K562 (cell line): ENCODE measurements at regions not wholly inside any gene's neighbourhood (a gene's known extent, or its start where the extent isn't known, plus 50 kb on each side); places are given as distances from the start of the nearest gene placed in this dataset.

Source experiments
- ATAC-seq: fragments of 200-7000 bp; cut with Tn5 transposase; 3 replicates; pipeline ENCODE4 v1.9.1; 2020; ENCODE audit warnings: moderate library complexity
- BruUV-seq: library from RNA; stranded (reverse); fragments of 400-500 nt; replicated peaks from 2 replicates; lab custom pipeline; 2021; lab: Mats Ljungman, UMichigan
- CTCF ChIA-PET: fragments of 300-600 bp; formaldehyde crosslinking; extraction: SDS; loops from one replicate; lab custom pipeline; 2021; ENCODE audit warnings: low intra/inter-chr PET ratio; lab: Yijun Ruan, JAX
- POLR2A ChIA-PET: fragments of 300-600, 350-650 bp; sonication (Branson Sonifier 250); formaldehyde crosslinking; extraction: SDS; loops from one replicate; lab custom pipeline; 2021; ENCODE audit warnings: antibody characterized with exemption, inconsistent platforms; lab: Yijun Ruan, JAX
- DNase-seq, 4 experiments: peaks; one replicate each; pipeline versions ENCODE4 v3.0.0 to v3.0.0-alpha.2; 2011 to 2018; ENCODE audit warnings: low spot score in 3 of 4, mixed read lengths in 3 of 4; ENCODE audit errors: extremely low read depth in 1 of 4
- FAIRE-seq: peaks from 2 replicates; lab custom pipeline; 2011; peaks lifted over from hg19 to GRCh38; lab: Jason Lieb, UNC
- H2AFZ ChIP-seq: 2 replicates; pipeline ENCODE4 v1.6.0; 2011; ENCODE audit warnings: low read depth, low read length, control low read depth, inconsistent platforms
- H3K27ac ChIP-seq: fragments of 200-600 bp; 3 replicates; pipeline ENCODE4 v1.8.0; 2011; ENCODE audit warnings: low read depth, mild to moderate bottlenecking, control low read depth, inconsistent platforms, low read length, moderate library complexity, mixed read lengths; ENCODE audit errors: extremely low read depth
- H3K27me3 ChIP-seq, 2 experiments: fragments of 300-600 bp in 1 of 2; 2 replicates in 1 of 2; 3 replicates in 1 of 2; pipeline versions ENCODE4 v1.6.0 to v1.8.0; 2011; ENCODE audit warnings: inconsistent platforms in 2 of 2, low read length in 2 of 2, mild to moderate bottlenecking in 1 of 2, mixed read lengths in 1 of 2, moderate library complexity in 1 of 2; ENCODE audit not compliant: control insufficient read depth in 2 of 2, insufficient read depth in 2 of 2
- H3K36me3 ChIP-seq: fragments of 300-600 bp; 3 replicates; pipeline ENCODE4 v1.8.0; 2011; ENCODE audit warnings: mild to moderate bottlenecking, low read length, inconsistent platforms; ENCODE audit not compliant: control insufficient read depth, insufficient read depth
- H3K4me1 ChIP-seq, 2 experiments: fragments of 200-600 bp in 1 of 2; replicated peaks in 1 of 2; 2 replicates in 1 of 2; 3 replicates in 1 of 2; pipeline versions ENCODE4 v1.5.1 to v1.8.0; 2011; ENCODE audit warnings: inconsistent platforms in 2 of 2, low read length in 2 of 2, mild to moderate bottlenecking in 1 of 2, mixed read lengths in 1 of 2, moderate library complexity in 1 of 2; ENCODE audit not compliant: control insufficient read depth in 2 of 2, insufficient read depth in 2 of 2
- H3K4me2 ChIP-seq: 2 replicates; pipeline ENCODE4 v1.6.1; 2011; ENCODE audit warnings: low read length, control low read depth, inconsistent platforms, mixed read lengths; ENCODE audit not compliant: insufficient read depth
- H3K4me3 ChIP-seq: fragments of 200-600 bp; sonication (generic), shearing (Covaris generic); 2 replicates; pipeline ENCODE4 v1.5.1; 2016; ENCODE audit warnings: control low read depth, inconsistent platforms
- H3K79me2 ChIP-seq: fragments of 200-600 bp; 3 replicates; pipeline ENCODE4 v1.8.0; 2011; ENCODE audit warnings: low read length, inconsistent platforms; ENCODE audit not compliant: control insufficient read depth, insufficient read depth
- H3K9ac ChIP-seq, 2 experiments: 2 replicates each; pipeline versions ENCODE4 v1.6.0 to v1.6.1; 2011; ENCODE audit warnings: low read depth in 2 of 2, low read length in 2 of 2, control low read depth in 1 of 2, inconsistent platforms in 1 of 2, mild to moderate bottlenecking in 1 of 2, mixed read lengths in 1 of 2; ENCODE audit not compliant: insufficient read depth in 1 of 2
- H3K9me1 ChIP-seq: one replicate; pipeline ENCODE4 v1.6.0; 2011; ENCODE audit warnings: inconsistent platforms, mild to moderate bottlenecking, low read length, moderate library complexity; ENCODE audit not compliant: control insufficient read depth, insufficient read depth
- H3K9me3 ChIP-seq: replicated peaks from 2 replicates; pipeline ENCODE4 v1.5.1; 2011; ENCODE audit warnings: low read depth, low read length, inconsistent platforms; ENCODE audit not compliant: control insufficient read depth, insufficient read depth
- H4K20me1 ChIP-seq: replicated peaks from 2 replicates; pipeline ENCODE4 v1.6.1; 2011; ENCODE audit warnings: low read length, inconsistent platforms, mixed read lengths; ENCODE audit not compliant: control insufficient read depth, insufficient read depth
- EHMT2 ChIP-seq: fragments of 450-650 bp; IDR thresholded peaks from 2 replicates; pipeline ENCODE4 v1.6.1; 2018; ENCODE audit warnings: antibody characterized with exemption
- FOXA3 ChIP-seq, 2 experiments: fragments of 450-650 bp in 1 of 2; sonication (generic) in 1 of 2; formaldehyde crosslinking; IDR thresholded peaks in 1 of 2; conservative IDR thresholded peaks in 1 of 2; 2 replicates each; pipeline versions ENCODE4 v1.4.0 to v1.8.0; 2020 to 2022; ENCODE audit warnings: mild to moderate bottlenecking in 2 of 2, missing genetic modification reagents in 1 of 2
- MEIS2 ChIP-seq: fragments of 450-650 bp; IDR thresholded peaks from 2 replicates; pipeline ENCODE4 v1.6.1; 2014; ENCODE audit warnings: mild to moderate bottlenecking; ENCODE audit not compliant: partially characterized antibody
- NBN ChIP-seq: fragments of 450-650 bp; IDR thresholded peaks from 2 replicates; pipeline ENCODE4 v1.6.1; 2016; ENCODE audit warnings: low read depth, mild to moderate bottlenecking
- NFIC ChIP-seq: fragments of 450-650 bp; IDR thresholded peaks from 2 replicates; pipeline ENCODE4 v1.6.1; 2017; ENCODE audit warnings: mild to moderate bottlenecking, inconsistent platforms
- TAF15 ChIP-seq: fragments of 200-400 bp; formaldehyde crosslinking; IDR thresholded peaks from 2 replicates; pipeline ENCODE4 v1.6.1; 2017; ENCODE audit warnings: mild to moderate bottlenecking, low read depth, low read length, moderate library complexity
- ZBTB17 ChIP-seq: fragments of 450-650 bp; formaldehyde crosslinking; IDR thresholded peaks from 2 replicates; pipeline ENCODE4 v1.4.0; 2020; ENCODE audit warnings: mild to moderate bottlenecking
- ZBTB7A ChIP-seq: IDR thresholded peaks from 2 replicates; pipeline ENCODE4 v1.6.1; 2011; ENCODE audit warnings: low read depth, mild to moderate bottlenecking, low read length, moderate library complexity, borderline replicate concordance; ENCODE audit not compliant: control insufficient read depth
- WGBS: fragments of 100-300 bp; shearing (Covaris generic); methylation state at CpG from one replicate; pipeline ENCODE4 v1.1.6; 2016; ENCODE audit warnings: low coverage, mixed read lengths; ENCODE audit not compliant: insufficient coverage; ENCODE audit errors: missing lambda C conversion rate; 5-methylcytosine and 5-hydroxymethylcytosine counted together
- in situ Hi-C: fragments of 300-500 bp; cut with MboI; formaldehyde crosslinking; loops from 4 replicates; pipeline ENCODE4 v1.15.0; 2018; ENCODE audit warnings: inconsistent platforms, mixed read lengths
- intact Hi-C: fragments of 100-400 bp; cut with micrococcal nuclease; formaldehyde crosslinking; loops from 2 replicates; pipeline ENCODE4 v1.14.2; 2022
- TF ChIP-seq, protein P1 (sequence below), 2 experiments: fragments of 450-650 bp; IDR thresholded peaks; 2 replicates each; pipeline ENCODE4 v1.6.1; 2018; ENCODE audit warnings: mild to moderate bottlenecking in 2 of 2, low read depth in 1 of 2; ENCODE audit not compliant: partially characterized antibody in 2 of 2
- TF ChIP-seq, protein P2 (sequence below): IDR thresholded peaks from 3 replicates; pipeline ENCODE4 v1.6.1; 2011; ENCODE audit warnings: borderline replicate concordance, mild to moderate bottlenecking, moderate library complexity; ENCODE audit not compliant: insufficient read length; ENCODE audit errors: extremely low read depth
- TF ChIP-seq, protein P3 (sequence below): IDR thresholded peaks from 2 replicates; pipeline ENCODE4 v1.6.1; 2014; ENCODE audit warnings: antibody characterized with exemption
- TF ChIP-seq, protein P4 (sequence below): sonication (generic); formaldehyde crosslinking; IDR thresholded peaks from 2 replicates; pipeline ENCODE4 v1.9.0; 2022; ENCODE audit warnings: mild to moderate bottlenecking, missing genetic modification reagents

DNA sequence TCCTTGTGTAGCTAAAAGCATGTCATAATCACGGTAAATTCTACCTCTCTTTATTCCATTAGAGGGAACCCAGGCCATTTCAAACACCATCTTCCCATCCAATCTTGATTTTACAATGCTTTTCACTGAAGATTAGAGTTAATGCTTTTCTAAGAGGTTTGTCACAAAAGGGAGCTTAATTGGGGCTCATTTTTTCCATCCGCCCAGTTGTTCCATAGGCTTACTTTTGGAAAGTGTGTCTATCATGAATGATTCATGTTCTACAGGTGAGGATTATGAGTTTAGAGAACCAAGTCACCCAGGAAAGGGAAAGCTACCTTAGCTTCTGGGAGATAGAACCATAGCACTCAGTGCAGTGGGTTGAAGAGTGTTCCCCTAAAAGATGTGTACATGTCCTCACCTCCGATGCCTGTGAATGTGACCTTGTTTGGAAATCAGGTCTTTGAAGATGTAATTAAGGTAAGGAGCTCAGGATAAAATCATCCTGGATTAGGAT, 286.9 kb upstream of the RUNX1 start:
- Histone ChIP-seq H3K9me1 (no peaks in the 10 kb centered on the region), H3K4me2 (no peak overlapping the region), H3K27me3 (no peaks in the 10 kb centered on the region), H3K36me3 (no peaks in the 10 kb centered on the region), H2AFZ (no peak overlapping the region), H3K27ac (no peak overlapping the region), H3K79me2 (no peaks in the 10 kb centered on the region), H4K20me1 (no peaks in the 10 kb centered on the region), H3K9me3 (no peaks in the 10 kb centered on the region), H3K9ac (no peak overlapping the region), H3K4me1 (peaks cover 6 to 24% of the 10 kb centered on the region in 2 experiments; a peak in 4 of 5 replicates), H3K4me3 (no peak overlapping the region)
- intact Hi-C loops = no loop called here
- ATAC-seq = no peak
- no peak for DNase-seq
- no TSS peak for BruUV-seq
- POLR2A ChIA-PET = interaction anchor here (0.6 to 1.5 kb wide), 4 partner anchors 10 to 403 kb away, joined by 3 to 4 read pairs (median 3); no protein-coding TSS in a partner anchor
- CTCF ChIA-PET = no interaction called here
- FAIRE-seq = no peak
- in situ Hi-C loops = no loop called here
- 49% methylated on average over 3 of the region's 3 CpGs for WGBS
- TF ChIP-seq ZBTB7A (no peak), FOXA3 (CRISPR knock-in tag; conservative IDR thresholded peaks at IDR 0.05 in 1 of 2, IDR thresholded peaks at IDR 0.05 in 1 of 2) (no peak), NFIC (no peak), ZBTB17 (no peak), TAF15 (no peak), MEIS2 (no peak), NBN (no peak), EHMT2 (no peak)
- TF ChIP-seq, protein P1, sequence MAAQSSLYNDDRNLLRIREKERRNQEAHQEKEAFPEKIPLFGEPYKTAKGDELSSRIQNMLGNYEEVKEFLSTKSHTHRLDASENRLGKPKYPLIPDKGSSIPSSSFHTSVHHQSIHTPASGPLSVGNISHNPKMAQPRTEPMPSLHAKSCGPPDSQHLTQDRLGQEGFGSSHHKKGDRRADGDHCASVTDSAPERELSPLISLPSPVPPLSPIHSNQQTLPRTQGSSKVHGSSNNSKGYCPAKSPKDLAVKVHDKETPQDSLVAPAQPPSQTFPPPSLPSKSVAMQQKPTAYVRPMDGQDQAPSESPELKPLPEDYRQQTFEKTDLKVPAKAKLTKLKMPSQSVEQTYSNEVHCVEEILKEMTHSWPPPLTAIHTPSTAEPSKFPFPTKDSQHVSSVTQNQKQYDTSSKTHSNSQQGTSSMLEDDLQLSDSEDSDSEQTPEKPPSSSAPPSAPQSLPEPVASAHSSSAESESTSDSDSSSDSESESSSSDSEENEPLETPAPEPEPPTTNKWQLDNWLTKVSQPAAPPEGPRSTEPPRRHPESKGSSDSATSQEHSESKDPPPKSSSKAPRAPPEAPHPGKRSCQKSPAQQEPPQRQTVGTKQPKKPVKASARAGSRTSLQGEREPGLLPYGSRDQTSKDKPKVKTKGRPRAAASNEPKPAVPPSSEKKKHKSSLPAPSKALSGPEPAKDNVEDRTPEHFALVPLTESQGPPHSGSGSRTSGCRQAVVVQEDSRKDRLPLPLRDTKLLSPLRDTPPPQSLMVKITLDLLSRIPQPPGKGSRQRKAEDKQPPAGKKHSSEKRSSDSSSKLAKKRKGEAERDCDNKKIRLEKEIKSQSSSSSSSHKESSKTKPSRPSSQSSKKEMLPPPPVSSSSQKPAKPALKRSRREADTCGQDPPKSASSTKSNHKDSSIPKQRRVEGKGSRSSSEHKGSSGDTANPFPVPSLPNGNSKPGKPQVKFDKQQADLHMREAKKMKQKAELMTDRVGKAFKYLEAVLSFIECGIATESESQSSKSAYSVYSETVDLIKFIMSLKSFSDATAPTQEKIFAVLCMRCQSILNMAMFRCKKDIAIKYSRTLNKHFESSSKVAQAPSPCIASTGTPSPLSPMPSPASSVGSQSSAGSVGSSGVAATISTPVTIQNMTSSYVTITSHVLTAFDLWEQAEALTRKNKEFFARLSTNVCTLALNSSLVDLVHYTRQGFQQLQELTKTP (IDR thresholded peaks at IDR 0.05; ENCODE audit: low read depth in 1 of 2, partially characterized antibody in 2 of 2) = no peak
- TF ChIP-seq, protein P2, sequence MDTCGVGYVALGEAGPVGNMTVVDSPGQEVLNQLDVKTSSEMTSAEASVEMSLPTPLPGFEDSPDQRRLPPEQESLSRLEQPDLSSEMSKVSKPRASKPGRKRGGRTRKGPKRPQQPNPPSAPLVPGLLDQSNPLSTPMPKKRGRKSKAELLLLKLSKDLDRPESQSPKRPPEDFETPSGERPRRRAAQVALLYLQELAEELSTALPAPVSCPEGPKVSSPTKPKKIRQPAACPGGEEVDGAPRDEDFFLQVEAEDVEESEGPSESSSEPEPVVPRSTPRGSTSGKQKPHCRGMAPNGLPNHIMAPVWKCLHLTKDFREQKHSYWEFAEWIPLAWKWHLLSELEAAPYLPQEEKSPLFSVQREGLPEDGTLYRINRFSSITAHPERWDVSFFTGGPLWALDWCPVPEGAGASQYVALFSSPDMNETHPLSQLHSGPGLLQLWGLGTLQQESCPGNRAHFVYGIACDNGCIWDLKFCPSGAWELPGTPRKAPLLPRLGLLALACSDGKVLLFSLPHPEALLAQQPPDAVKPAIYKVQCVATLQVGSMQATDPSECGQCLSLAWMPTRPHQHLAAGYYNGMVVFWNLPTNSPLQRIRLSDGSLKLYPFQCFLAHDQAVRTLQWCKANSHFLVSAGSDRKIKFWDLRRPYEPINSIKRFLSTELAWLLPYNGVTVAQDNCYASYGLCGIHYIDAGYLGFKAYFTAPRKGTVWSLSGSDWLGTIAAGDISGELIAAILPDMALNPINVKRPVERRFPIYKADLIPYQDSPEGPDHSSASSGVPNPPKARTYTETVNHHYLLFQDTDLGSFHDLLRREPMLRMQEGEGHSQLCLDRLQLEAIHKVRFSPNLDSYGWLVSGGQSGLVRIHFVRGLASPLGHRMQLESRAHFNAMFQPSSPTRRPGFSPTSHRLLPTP = no peak
- TF ChIP-seq, protein P3, sequence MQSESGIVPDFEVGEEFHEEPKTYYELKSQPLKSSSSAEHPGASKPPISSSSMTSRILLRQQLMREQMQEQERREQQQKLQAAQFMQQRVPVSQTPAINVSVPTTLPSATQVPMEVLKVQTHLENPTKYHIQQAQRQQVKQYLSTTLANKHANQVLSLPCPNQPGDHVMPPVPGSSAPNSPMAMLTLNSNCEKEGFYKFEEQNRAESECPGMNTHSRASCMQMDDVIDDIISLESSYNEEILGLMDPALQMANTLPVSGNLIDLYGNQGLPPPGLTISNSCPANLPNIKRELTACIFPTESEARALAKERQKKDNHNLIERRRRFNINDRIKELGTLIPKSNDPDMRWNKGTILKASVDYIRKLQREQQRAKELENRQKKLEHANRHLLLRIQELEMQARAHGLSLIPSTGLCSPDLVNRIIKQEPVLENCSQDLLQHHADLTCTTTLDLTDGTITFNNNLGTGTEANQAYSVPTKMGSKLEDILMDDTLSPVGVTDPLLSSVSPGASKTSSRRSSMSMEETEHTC = no peak
- TF ChIP-seq, protein P4, sequence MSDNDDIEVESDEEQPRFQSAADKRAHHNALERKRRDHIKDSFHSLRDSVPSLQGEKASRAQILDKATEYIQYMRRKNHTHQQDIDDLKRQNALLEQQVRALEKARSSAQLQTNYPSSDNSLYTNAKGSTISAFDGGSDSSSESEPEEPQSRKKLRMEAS (CRISPR knock-in tag) = no peak
